A549 (cell line): ENCODE measurements at regions not wholly inside any gene's neighbourhood (a gene's known extent, or its start where the extent isn't known, plus 50 kb on each side); places are given as distances from the start of the nearest gene placed in this dataset.

Experiments used
- ATAC-seq, 2 experiments: fragments of 200-7000 bp in 1 of 2; fragments of >200 bp in 1 of 2; cut with Nextera tagmentation in 1 of 2; cut with Tn5 transposase in 1 of 2; 3 replicates each; pipeline versions ENCODE4 v1.8.0 to v1.9.1; 2018 to 2020; ENCODE audit warnings: mild to moderate bottlenecking in 1 of 2, moderate library complexity in 1 of 2
- CTCF ChIA-PET: fragments of 300-600 bp; sonication (Branson Sonifier 250); formaldehyde crosslinking; extraction: SDS; loops from one replicate; lab custom pipeline; 2021; ENCODE audit warnings: antibody characterized with exemption, inconsistent platforms; lab: Yijun Ruan, JAX
- POLR2A ChIA-PET: fragments of 350-600 bp; formaldehyde crosslinking; extraction: SDS; loops from one replicate; lab custom pipeline; 2021; ENCODE audit warnings: antibody characterized with exemption, inconsistent platforms; lab: Yijun Ruan, JAX
- DNase-seq, 2 experiments: peaks; one replicate each; pipeline versions ENCODE4 v3.0.0 to v3.0.0-alpha.2; 2011 to 2016; ENCODE audit warnings: low read depth in 1 of 2, low spot score in 1 of 2
- FAIRE-seq: peaks from 2 replicates; lab custom pipeline; 2011; peaks lifted over from hg19 to GRCh38; lab: Jason Lieb, UNC
- H3K27ac ChIP-seq, 2 experiments: fragments of >200 bp; sonication (Bioruptor Twin); formaldehyde crosslinking; 3 replicates each; pipeline ENCODE4 v1.5.1; 2016 to 2017
- H3K4me1 ChIP-seq: fragments of >200 bp; sonication (Bioruptor Twin); formaldehyde crosslinking; 3 replicates; pipeline ENCODE4 v1.6.1; 2016
- H3K4me2 ChIP-seq: fragments of >200 bp; sonication (Bioruptor Twin); formaldehyde crosslinking; 3 replicates; pipeline ENCODE4 v1.6.1; 2016
- H3K4me3 ChIP-seq: fragments of >200 bp; sonication (Bioruptor Twin); formaldehyde crosslinking; 3 replicates; pipeline ENCODE4 v1.5.1; 2016
- H3K9me3 ChIP-seq: fragments of >200 bp; sonication (Bioruptor Twin); formaldehyde crosslinking; 3 replicates; pipeline ENCODE4 v1.6.1; 2016
- ATOH8 ChIP-seq: fragments of 250-450 bp; sonication (Bioruptor Pico); IDR thresholded peaks from 2 replicates; pipeline ENCODE4 v1.5.0; 2020; ENCODE audit warnings: low read depth, mild to moderate bottlenecking, moderate library complexity
- BHLHE40 ChIP-seq: IDR thresholded peaks from 2 replicates; pipeline ENCODE4 v1.6.1; 2012; ENCODE audit warnings: low read depth, low read length, inconsistent platforms
- CBX8 ChIP-seq: fragments of 200-600 bp; sonication (generic); IDR thresholded peaks from 2 replicates; pipeline ENCODE4 v1.6.1; 2016
- CEBPB ChIP-seq, 2 experiments: fragments of >200 bp in 1 of 2; sonication (Bioruptor Twin) in 1 of 2; formaldehyde crosslinking in 1 of 2; IDR thresholded peaks; 2 replicates each; pipeline ENCODE4 v1.6.1; 2012 to 2016
- CHD2 ChIP-seq: fragments of 150-350 bp; IDR thresholded peaks from 2 replicates; pipeline ENCODE4 v1.6.1; 2014; ENCODE audit warnings: low read length; ENCODE audit not compliant: partially characterized antibody
- FOSB ChIP-seq: fragments of 250-450 bp; sonication (Bioruptor Pico); IDR thresholded peaks from 2 replicates; pipeline ENCODE4 v1.5.0; 2020; ENCODE audit warnings: mild to moderate bottlenecking, moderate library complexity
- HEYL ChIP-seq: fragments of 250-450 bp; sonication (Bioruptor Pico); IDR thresholded peaks from 2 replicates; pipeline ENCODE4 v1.8.0; 2021; ENCODE audit warnings: mild to moderate bottlenecking, moderate library complexity
- HOXA7 ChIP-seq: fragments of 250-450 bp; sonication (Bioruptor Pico); IDR thresholded peaks from 2 replicates; pipeline ENCODE4 v1.5.0; 2020; ENCODE audit warnings: mild to moderate bottlenecking, moderate library complexity
- HOXB5 ChIP-seq: fragments of 250-450 bp; sonication (Bioruptor Pico); IDR thresholded peaks from 2 replicates; pipeline ENCODE4 v1.5.0; 2020; ENCODE audit warnings: mild to moderate bottlenecking, moderate library complexity
- KDM1A ChIP-seq: fragments of 200-600 bp; sonication (generic); IDR thresholded peaks from 2 replicates; pipeline ENCODE4 v1.6.1; 2016; ENCODE audit warnings: low read depth, mild to moderate bottlenecking
- KDM5A ChIP-seq: fragments of 200-600 bp; sonication (generic); IDR thresholded peaks from 2 replicates; pipeline ENCODE4 v1.6.1; 2016; ENCODE audit warnings: antibody characterized with exemption, mild to moderate bottlenecking
- NFE2L2 ChIP-seq: fragments of 150-350 bp; conservative IDR thresholded peaks from 2 replicates; pipeline ENCODE4 v1.6.1; 2014; ENCODE audit warnings: low read length
- POLR2AphosphoS2 ChIP-seq: conservative IDR thresholded peaks from 2 replicates; pipeline ENCODE4 v1.6.1; 2012; ENCODE audit warnings: low read length, improper control_type of control experiment, inconsistent platforms
- RAD21 ChIP-seq, 2 experiments: fragments of >200 bp in 1 of 2; sonication (Bioruptor Twin) in 1 of 2; formaldehyde crosslinking in 1 of 2; IDR thresholded peaks in 1 of 2; conservative IDR thresholded peaks in 1 of 2; 2 replicates in 1 of 2; 3 replicates in 1 of 2; pipeline ENCODE4 v1.6.1; 2012 to 2018; ENCODE audit warnings: inconsistent platforms in 1 of 2
- RCOR1 ChIP-seq: fragments of 150-350 bp; IDR thresholded peaks from 2 replicates; pipeline ENCODE4 v1.6.1; 2014; ENCODE audit warnings: antibody characterized with exemption, low read length, low read depth
- RFX5 ChIP-seq: fragments of 450-650 bp; IDR thresholded peaks from 2 replicates; pipeline ENCODE4 v1.7.1; 2014; ENCODE audit warnings: antibody characterized with exemption, mild to moderate bottlenecking, moderate library complexity
- RNF2 ChIP-seq: fragments of 200-600 bp; sonication (generic); IDR thresholded peaks from 2 replicates; pipeline ENCODE4 v1.6.1; 2016; ENCODE audit warnings: low read depth, mild to moderate bottlenecking, antibody characterized with exemption, moderate library complexity, borderline replicate concordance
- TFCP2L1 ChIP-seq: fragments of 250-450 bp; sonication (Bioruptor Pico); IDR thresholded peaks from 2 replicates; pipeline ENCODE4 v1.5.0; 2021; ENCODE audit warnings: mild to moderate bottlenecking
- ZSCAN20 ChIP-seq: fragments of 250-450 bp; sonication (Bioruptor Pico); IDR thresholded peaks from 2 replicates; pipeline ENCODE4 v1.8.0; 2022; ENCODE audit warnings: mild to moderate bottlenecking, moderate library complexity
- WGBS: methylation state at CpG from one replicate; pipeline ENCODE4 v1.1.6; 2017; ENCODE audit errors: missing lambda C conversion rate; 5-methylcytosine and 5-hydroxymethylcytosine counted together
- TF ChIP-seq, protein P1 (sequence below): fragments of >200 bp; sonication (Bioruptor Twin); formaldehyde crosslinking; IDR thresholded peaks from 3 replicates; pipeline ENCODE4 v1.6.1; 2016
- TF ChIP-seq, protein P2 (sequence below): fragments of >200 bp; sonication (Bioruptor Twin); formaldehyde crosslinking; IDR thresholded peaks from 2 replicates; pipeline ENCODE4 v1.6.1; 2016
- TF ChIP-seq, protein P3 (sequence below): fragments of 250-450 bp; sonication (Bioruptor Pico); IDR thresholded peaks from 2 replicates; pipeline ENCODE4 v1.5.0; 2021; ENCODE audit warnings: mild to moderate bottlenecking, moderate library complexity, borderline replicate concordance

DNA sequence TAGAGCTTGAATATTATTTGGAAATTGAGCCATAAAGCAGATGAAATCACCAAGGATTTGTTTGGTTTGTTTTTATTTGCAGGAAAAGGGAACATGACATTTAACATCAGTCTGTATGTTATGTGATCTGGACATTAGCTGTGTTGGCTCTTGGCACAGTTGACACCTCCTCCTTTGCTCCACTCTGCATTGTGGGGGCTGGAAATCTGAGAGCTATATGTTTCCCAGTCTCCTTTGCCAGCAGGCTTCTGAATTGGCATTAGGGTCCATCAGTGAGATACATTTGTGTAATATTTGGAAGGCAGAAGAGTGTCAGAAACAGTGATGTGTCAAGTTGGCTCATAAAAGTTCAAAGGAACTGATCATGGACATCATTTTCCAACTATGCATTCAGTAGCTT lies 322.1 kb upstream of the ATP2B1 start:
- ChIA-PET POLR2A (no interaction called here), CTCF (interaction anchor here (1.5 to 2.1 kb wide), 2 partner anchors 21 to 488 kb away, joined by 3 to 6 read pairs; no protein-coding TSS in a partner anchor)
- no peak for DNase-seq
- Histone ChIP-seq H3K4me1 (no peaks in the 10 kb centered on the region), H3K27ac (no peak overlapping the region), H3K9me3 (0 out of 3 replicates have a peak, but pooled peaks cover under 1% of the 10 kb centered on the region), H3K4me3 (no peak overlapping the region), H3K4me2 (no peak overlapping the region)
- TF ChIP-seq KDM1A (no peak), RAD21 (conservative IDR thresholded peaks at IDR 0.05 in 1 of 2, IDR thresholded peaks at IDR 0.05 in 1 of 2) (no peak), HEYL (no peak), CBX8 (no peak), KDM5A (no peak), RNF2 (no peak), RFX5 (no peak), ZSCAN20 (CRISPR knock-in tag) (no peak), FOSB (CRISPR knock-in tag) (no peak)
- TF ChIP-seq, protein P1, sequence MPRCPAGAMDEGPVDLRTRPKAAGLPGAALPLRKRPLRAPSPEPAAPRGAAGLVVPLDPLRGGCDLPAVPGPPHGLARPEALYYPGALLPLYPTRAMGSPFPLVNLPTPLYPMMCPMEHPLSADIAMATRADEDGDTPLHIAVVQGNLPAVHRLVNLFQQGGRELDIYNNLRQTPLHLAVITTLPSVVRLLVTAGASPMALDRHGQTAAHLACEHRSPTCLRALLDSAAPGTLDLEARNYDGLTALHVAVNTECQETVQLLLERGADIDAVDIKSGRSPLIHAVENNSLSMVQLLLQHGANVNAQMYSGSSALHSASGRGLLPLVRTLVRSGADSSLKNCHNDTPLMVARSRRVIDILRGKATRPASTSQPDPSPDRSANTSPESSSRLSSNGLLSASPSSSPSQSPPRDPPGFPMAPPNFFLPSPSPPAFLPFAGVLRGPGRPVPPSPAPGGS = no peak
- FAIRE-seq = no peak
- no peak for ATAC-seq

GRCh38 chr12:90029317-90029716 lies 320.7 kb upstream of the ATP2B1 start:
- Histone ChIP-seq H3K9me3 (no peaks in the 10 kb centered on the region), H3K4me1 (peaks cover 4% of the 10 kb centered on the region), H3K27ac (no peak overlapping the region), H3K4me3 (no peak overlapping the region), H3K4me2 (no peak overlapping the region)
- DNase-seq = no peak
- ChIA-PET POLR2A (no interaction called here), CTCF (interaction anchor here (0.9 to 2.1 kb wide), 5 partner anchors 16 to 486 kb away, joined by 3 to 6 read pairs (median 3); no protein-coding TSS in a partner anchor)
- 84% methylated on average over 2 of the region's 2 CpGs for WGBS
- no peak for FAIRE-seq
- TF ChIP-seq POLR2AphosphoS2 = no peak
- TF ChIP-seq CEBPB (IDR thresholded peaks at IDR 0.05) = no peak
- TF ChIP-seq HEYL = no peak
- no peak for TF ChIP-seq KDM5A
- TF ChIP-seq RCOR1 = no peak
- no peak for TF ChIP-seq NFE2L2
- TF ChIP-seq ATOH8 = no peak
- no peak for TF ChIP-seq BHLHE40
- TF ChIP-seq HOXB5 (CRISPR knock-in tag) = no peak
- TF ChIP-seq HOXA7 = no peak
- TF ChIP-seq, protein P2, sequence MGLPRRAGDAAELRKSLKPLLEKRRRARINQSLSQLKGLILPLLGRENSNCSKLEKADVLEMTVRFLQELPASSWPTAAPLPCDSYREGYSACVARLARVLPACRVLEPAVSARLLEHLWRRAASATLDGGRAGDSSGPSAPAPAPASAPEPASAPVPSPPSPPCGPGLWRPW = no peak
- TF ChIP-seq, protein P3, sequence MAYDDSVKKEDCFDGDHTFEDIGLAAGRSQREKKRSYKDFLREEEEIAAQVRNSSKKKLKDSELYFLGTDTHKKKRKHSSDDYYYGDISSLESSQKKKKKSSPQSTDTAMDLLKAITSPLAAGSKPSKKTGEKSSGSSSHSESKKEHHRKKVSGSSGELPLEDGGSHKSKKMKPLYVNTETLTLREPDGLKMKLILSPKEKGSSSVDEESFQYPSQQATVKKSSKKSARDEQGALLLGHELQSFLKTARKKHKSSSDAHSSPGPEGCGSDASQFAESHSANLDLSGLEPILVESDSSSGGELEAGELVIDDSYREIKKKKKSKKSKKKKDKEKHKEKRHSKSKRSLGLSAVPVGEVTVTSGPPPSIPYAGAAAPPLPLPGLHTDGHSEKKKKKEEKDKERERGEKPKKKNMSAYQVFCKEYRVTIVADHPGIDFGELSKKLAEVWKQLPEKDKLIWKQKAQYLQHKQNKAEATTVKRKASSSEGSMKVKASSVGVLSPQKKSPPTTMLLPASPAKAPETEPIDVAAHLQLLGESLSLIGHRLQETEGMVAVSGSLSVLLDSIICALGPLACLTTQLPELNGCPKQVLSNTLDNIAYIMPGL (CRISPR knock-in tag) = no peak
- no peak for TF ChIP-seq TFCP2L1
- no peak for ATAC-seq

DNA sequence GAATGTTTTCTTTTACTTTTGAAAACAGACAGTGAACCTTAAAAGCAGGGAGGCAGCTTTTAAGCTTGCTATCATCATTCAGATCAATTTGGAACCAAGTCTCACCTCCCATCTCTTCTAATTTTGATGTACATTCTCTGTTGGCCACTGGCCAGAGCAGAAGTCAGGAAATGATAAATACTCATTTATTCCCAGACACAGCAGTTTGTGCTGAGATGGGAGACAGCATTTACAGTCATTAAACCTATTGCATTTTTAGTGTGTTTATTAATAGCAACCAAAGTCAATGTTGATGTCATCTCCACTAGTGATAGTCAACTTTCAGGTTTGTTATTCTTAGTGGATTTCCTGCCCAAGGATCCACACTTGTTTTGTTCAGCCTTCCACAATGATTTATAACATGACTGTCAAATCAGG lies 320.0 kb upstream of the ATP2B1 start:
- no peak for ATAC-seq
- peaks cover 9% of the 10 kb centered on the region for H3K4me1 ChIP-seq
- H3K4me2 ChIP-seq = no peak overlapping the region
- no peak for TF ChIP-seq CHD2
- TF ChIP-seq, all 56 proteins: peak for 0
- FAIRE-seq (peak; percentile 46), DNase-seq (no peak)
- ChIA-PET CTCF (interaction anchor here (0.9 to 1.2 kb wide), 2 partner anchors 77 to 485 kb away, joined by 3 read pairs; no protein-coding TSS in a partner anchor), POLR2A (no interaction called here)
- Histone ChIP-seq H3K27ac (no peak overlapping the region), H3K9me3 (no peaks in the 10 kb centered on the region), H3K4me3 (no peak overlapping the region)
